GM18505 (cell line): ENCODE measurements at regions not wholly inside any gene's neighbourhood (a gene's known extent, or its start where the extent isn't known, plus 50 kb on each side); places are given as distances from the start of the nearest gene placed in this dataset.

Experiments used
- ATAC-seq: cut with Tn5 transposase; IDR thresholded peaks from one replicate; pipeline ENCODE4 v1.9.1; 2021; ENCODE audit not compliant: unreplicated experiment
- POLR2A ChIP-seq: IDR thresholded peaks from 4 replicates; pipeline ENCODE4 v1.6.1; 2011; ENCODE audit warnings: borderline replicate concordance; ENCODE audit not compliant: insufficient read depth, insufficient read length; ENCODE audit errors: extremely low read depth

- ATAC-seq = no peak
- no peak for TF ChIP-seq POLR2A
These were observed 615.3 kb downstream of the TOX3 start for GRCh38 chr16:51931653-51932052.

DNA sequence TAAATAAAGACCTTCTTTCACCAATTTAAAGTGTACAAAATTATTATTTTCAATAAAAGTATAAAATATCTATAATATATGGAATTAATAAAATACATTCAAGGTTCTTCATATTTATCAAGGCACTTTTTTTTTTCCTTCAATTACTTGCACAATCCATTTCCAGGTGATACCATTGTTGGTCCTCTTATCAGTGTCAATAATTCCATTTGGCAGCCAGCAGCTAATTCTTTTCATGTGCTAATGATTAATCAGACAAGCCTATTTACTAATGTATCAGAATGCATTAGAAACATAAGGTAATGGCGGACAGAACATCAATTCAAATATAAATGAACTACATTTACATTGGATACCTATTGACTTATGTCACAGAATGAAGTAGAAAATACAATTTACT, 622.2 kb downstream of the TOX3 start:
- no peak for TF ChIP-seq POLR2A
- no peak for ATAC-seq

GRCh38 chr16:51922476-51922875, 624.5 kb downstream of the TOX3 start:
- no peak for TF ChIP-seq POLR2A
- ATAC-seq = no peak

DNA sequence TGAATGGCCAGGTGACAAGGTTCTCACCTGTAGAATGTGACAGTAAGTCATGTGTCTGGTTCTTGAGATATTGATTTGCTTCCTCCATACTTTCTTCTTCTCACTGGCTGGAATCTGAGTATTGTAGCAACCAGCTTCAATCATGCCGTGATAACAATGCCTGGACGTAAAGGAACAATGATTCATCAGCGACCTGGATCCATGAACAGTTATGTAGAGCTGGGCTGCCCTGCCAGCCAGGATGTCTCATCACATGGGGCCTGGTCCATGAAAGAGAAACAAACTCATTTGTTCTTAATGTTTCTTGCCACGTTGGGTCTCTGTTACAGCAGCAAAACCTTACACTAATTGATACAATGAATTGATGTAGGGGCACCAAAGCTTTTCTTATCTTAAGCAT, 627.2 kb downstream of the TOX3 start:
- TF ChIP-seq POLR2A = no peak

GRCh38 chr16:51916814-51917213, 630.1 kb downstream of the TOX3 start:
- ATAC-seq = no peak
- no peak for TF ChIP-seq POLR2A

More for the DNA sequence above, 627.2 kb downstream of the TOX3 start:
- ATAC-seq = no peak

DNA sequence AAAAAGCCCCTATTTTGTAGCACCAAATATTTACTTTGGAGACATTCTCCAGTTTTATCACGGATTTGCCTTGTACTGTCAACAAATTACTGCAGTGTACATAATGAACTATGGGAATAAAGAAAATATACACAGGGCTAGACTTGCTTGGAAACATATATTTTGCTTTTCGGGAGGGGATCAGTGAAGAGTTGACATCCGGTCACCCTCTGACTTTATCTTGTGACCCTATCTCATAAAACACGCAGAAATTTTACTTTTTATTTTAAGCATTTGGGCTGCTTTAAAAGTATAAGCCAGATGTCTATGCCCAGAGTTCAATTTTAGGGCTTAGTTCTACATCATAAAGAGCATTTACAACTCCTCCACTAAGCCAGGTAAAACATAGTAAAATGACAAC, 630.7 kb downstream of the TOX3 start:
- ATAC-seq = no peak
- no peak for TF ChIP-seq POLR2A

GRCh38 chr16:51907680-51908079, 639.3 kb downstream of the TOX3 start:
- no peak for ATAC-seq
- TF ChIP-seq POLR2A = no peak

GRCh38 chr16:51900221-51900780, 646.6 kb downstream of the TOX3 start:
- ATAC-seq = no peak

GRCh38 chr16:51898872-51899271, 648.1 kb downstream of the TOX3 start:
- ATAC-seq = no peak
- no peak for TF ChIP-seq POLR2A

More at GRCh38 chr16:51900221-51900780, 646.6 kb downstream of the TOX3 start:
- TF ChIP-seq POLR2A = no peak

DNA sequence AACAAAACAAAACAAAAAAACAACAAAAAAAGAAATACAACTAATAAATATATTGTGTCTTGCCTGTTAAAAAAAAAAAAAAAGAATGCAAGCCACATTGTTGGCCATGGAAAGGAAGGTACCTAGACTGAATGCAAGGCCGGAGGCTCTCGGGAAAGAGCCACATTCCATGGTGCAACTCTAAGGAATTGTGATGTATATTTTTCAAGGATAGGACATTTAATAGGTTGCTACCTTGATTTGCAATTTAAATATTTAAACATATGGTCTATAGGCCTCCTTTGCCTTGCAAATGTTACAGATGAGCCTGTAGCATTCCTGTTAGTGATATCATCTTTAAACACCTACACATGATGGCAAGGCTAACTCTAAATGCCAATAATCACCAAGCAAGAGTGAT, 650.9 kb downstream of the TOX3 start:
- TF ChIP-seq POLR2A = no peak
- no peak for ATAC-seq

DNA sequence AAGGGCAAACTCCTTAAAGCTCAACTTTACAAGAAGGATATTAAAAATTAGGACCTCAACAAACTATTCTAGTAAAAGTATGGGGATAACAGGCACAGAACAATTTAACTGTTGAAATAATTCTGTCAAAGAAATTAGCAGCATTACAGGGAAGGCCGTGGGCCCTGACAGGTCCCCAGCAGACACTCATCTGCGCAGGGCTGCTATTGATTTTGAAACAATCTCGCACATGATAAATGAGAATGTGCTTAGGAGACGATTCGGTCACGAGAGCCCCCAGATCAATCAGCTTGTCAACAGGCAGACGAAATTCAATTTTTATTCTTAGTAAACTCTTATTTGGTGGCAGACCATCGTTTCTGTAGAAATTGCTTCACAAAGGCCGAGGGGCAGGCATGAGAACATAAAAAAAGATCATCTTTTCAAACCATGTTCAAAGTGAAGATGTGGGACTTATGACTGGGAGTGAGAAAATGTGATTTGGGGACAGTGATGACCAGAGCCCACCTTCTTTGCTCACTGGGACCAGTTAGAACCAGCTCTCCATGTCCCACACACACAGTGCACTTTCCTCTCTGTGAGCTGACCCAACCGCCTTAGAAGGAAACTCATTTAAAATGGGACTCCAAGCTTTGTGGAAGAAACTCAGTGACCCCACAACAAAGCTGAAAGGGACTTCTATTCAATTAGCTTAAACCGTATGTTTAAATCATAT, 654.5 kb downstream of the TOX3 start:
- no peak for ATAC-seq
- TF ChIP-seq POLR2A = no peak

DNA sequence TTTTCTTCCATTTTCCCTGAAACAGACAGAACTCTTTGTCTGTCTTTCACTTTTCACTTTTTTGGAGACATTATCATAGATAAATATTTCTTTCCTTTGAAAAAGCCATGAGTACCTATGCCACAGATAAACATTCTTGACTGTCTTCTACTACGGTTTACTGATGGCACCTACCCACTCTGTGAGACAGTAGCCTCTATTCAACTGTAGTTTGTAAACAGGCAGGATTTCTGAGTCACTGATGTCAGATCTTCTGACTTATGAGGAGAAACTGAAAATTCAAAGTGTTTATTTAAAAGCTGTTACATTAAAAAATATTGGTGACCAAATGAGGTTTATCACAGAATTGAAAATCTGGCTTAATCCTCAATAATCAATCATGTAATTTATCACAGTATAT, 658.4 kb downstream of the TOX3 start:
- no peak for TF ChIP-seq POLR2A
- ATAC-seq = no peak

DNA sequence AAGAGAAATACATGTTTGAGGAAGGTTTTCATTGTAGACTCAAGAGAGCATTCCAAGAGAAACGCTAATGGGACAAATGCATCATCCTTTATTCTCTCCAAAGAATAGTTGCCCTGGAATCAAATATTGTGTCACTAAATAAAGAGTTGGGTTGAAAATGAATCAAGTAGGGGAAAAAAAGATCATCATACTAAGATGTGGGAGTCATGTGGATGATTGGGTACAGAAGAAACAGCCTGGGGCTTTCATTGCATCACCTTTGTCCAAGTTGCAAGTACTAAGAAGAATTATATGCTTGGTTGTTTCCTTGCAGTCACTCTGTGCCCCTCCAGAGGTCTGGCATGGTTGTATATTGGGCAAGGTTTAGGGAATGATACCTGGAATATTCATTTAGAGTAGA, 658.9 kb downstream of the TOX3 start:
- no peak for ATAC-seq

DNA sequence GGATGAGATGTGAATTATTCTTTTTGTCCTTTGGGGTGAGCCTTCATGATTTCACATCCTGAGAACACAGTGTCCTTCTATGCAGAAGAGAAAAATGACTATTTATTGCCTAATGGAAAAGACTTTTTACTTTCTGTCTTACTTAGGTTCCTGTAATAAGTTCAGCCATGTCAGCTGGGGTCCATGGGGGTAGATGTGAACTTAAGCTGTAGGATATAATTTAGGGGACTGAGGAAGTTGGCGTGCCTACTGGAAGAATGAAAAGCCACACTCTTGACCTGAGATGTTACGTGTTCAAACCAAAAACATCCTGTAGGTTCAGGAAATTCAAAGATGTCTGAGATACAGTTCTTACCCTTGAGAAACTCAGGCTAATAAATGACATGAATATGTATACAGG, 660.5 kb downstream of the TOX3 start:
- ATAC-seq = no peak
- no peak for TF ChIP-seq POLR2A

More for the DNA sequence above, 658.9 kb downstream of the TOX3 start:
- TF ChIP-seq POLR2A = no peak
